SU-DHL-6 (cell line): ENCODE measurements at regions not wholly inside any gene's neighbourhood (a gene's known extent, or its start where the extent isn't known, plus 50 kb on each side); places are given as distances from the start of the nearest gene placed in this dataset.

Experiments
- EZH2phosphoT487 ChIP-seq: fragments of 200-600 bp; sonication (generic), shearing (Covaris generic); conservative IDR thresholded peaks from 2 replicates; pipeline ENCODE4 v1.6.1; 2018; ENCODE audit warnings: mild to moderate bottlenecking, antibody characterized with exemption, low read length, moderate library complexity, mixed read lengths
- TF ChIP-seq, protein P1 (sequence below): fragments of 200-600 bp; sonication (generic); IDR thresholded peaks from one replicate; pipeline ENCODE4 v1.5.1; 2017; ENCODE audit warnings: antibody characterized with exemption, mild to moderate bottlenecking, low read length, moderate library complexity; ENCODE audit not compliant: insufficient read depth, poor library complexity, severe bottlenecking

DNA sequence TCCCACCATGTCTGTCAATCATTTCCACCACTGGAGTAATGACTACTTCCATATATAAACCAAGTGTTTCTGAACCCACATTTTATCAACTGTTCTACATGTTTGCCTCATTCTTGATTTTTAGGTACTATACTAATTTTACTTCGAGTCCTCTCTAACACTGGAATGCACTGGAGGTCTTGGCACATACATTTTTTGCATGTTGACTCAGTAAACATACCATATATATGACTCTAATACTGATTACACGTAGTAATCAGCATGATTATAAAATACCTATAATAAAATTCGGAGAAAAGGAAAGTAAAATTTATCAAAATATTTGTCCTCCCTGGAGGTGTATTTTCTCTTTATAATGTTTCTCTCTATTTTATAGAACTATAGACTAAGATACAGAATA, 621.7 kb upstream of the NUDT12 start:
- TF ChIP-seq, protein P1, sequence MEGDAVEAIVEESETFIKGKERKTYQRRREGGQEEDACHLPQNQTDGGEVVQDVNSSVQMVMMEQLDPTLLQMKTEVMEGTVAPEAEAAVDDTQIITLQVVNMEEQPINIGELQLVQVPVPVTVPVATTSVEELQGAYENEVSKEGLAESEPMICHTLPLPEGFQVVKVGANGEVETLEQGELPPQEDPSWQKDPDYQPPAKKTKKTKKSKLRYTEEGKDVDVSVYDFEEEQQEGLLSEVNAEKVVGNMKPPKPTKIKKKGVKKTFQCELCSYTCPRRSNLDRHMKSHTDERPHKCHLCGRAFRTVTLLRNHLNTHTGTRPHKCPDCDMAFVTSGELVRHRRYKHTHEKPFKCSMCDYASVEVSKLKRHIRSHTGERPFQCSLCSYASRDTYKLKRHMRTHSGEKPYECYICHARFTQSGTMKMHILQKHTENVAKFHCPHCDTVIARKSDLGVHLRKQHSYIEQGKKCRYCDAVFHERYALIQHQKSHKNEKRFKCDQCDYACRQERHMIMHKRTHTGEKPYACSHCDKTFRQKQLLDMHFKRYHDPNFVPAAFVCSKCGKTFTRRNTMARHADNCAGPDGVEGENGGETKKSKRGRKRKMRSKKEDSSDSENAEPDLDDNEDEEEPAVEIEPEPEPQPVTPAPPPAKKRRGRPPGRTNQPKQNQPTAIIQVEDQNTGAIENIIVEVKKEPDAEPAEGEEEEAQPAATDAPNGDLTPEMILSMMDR = no peak
- TF ChIP-seq EZH2phosphoT487 = no peak
